Epithelial cell of prostate (primary cell): ENCODE measurements at regions not wholly inside any gene's neighbourhood (a gene's known extent, or its start where the extent isn't known, plus 50 kb on each side); places are given as distances from the start of the nearest gene placed in this dataset.

ENCODE experiments used
- DNase-seq: peaks from one replicate; pipeline ENCODE4 v3.0.0-alpha.2; 2011; ENCODE audit warnings: low read depth, low spot score
- H3K27ac ChIP-seq: fragments of 450-650 bp; 2 replicates; pipeline ENCODE4 v1.5.1; 2017; ENCODE audit warnings: mild to moderate bottlenecking

DNA sequence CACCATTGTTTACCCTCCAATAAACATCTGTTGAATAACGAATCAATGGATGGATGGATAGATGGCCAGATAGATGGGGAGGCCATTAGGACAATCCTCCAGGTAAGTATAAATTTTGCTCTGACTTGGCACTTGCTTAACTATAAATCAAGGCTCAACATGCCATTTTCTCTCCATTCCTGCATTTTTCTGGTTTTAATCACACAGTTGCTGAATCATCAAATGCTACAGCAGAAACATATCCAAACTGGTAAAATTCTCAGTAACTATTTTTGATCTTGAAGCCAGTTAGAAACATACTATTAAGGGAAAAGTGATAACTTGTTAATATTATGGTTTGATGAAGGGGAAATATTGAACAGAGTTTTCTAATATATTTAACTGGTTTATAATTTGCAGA lies 71.5 kb upstream of the MTAP start:
- DNase-seq = no peak
- H3K27ac ChIP-seq = no peak overlapping the region

DNA sequence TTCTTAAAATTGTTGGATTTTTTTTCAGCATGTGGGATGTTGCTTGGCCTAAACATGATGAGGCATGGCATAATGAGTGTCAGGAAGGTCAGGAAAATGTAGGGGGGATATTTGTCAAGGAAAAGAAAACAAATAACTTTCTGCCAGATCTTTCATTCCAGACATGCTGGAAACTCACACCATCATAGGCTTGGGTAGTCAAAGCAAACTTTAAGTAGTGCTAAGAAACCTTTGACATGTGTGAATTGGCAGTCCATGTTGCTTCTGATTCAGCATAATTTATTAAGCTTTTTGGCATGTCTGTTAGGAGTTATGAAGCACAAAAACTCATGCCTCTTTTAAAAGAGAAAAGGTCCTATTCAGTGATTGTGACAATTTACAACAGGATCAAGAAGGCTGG lies 61.3 kb upstream of the MTAP start:
- no peak for DNase-seq
- no peak overlapping the region for H3K27ac ChIP-seq

DNA sequence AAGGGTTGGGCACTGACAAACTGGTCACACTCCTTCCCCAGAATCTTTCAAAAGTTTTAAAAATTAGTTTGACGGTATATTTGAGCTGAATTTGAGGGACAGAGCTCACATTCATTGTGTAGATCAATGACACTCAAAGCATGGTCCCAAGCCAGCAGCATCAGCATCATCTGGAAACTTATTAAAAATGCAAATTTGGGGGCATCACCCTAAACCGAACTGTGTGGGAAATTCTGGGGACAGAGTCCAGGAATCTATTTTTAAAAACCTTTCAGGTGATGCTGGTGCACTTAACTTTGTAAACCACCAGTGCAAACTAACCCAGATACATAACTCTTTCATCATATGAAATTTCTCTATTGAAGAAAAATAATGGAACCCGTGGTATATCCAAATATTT lies 58.1 kb upstream of the MTAP start:
- H3K27ac ChIP-seq = peak overlapping the region; percentile 40
- DNase-seq = no peak

DNA sequence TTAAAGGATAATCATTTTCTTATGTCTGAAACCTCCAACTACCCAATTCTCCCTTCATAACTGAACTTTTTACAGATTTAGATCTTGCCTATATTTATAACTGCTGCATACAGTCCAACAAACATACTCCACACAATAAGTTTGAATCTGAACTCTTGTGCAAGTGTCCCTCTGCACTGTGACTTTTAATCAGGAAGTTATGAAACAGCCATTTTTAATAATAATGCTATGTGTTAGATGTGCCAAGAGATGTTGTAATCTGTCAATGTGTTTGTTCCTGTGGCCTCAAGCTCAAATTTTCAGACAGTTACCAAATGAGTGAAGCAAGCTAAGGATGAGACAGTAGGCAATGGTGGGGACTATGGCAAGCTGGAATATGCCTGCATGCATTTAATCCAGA lies 57.6 kb upstream of the MTAP start:
- peak overlapping the region; percentile 40 for H3K27ac ChIP-seq
- no peak for DNase-seq

DNA sequence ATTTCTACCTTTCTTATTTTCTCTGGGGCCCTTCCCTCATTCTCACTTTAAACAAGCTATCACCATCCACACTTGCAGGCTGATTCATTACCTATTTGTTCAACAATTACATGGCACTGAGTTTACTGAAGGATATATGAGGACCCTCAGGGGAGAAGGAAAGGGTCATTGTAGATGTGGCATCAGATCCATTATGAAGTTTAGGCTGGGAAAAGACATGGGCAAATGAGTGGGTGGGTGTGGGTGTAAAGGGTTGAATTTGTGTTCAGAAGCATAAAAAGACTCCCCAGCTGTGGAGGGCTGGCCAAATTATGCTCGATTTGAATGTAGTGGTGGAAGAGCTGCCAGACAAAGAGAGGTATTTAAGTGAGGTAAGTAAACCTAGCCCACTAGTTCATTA lies 55.9 kb upstream of the MTAP start:
- peak overlapping the region; percentile 72 for H3K27ac ChIP-seq
- no peak for DNase-seq

DNA sequence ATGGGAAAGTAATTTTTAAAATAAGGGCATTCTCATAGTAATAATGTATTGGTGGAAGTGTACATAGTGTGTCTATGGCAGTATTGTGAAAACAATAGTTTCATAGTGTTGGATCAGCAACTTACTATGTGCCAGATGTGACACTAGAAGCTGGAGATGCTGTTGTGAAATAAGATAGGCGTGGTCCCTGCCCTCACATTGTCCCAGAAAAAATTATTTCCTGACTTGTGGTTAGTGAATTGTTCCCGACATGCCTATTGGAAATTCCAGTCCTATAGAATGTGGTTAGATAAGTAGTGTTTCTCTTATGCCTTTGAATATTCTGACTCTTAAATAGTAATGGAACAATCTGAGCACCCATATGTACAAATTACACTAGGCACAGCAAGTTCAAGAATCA lies 55.3 kb upstream of the MTAP start:
- H3K27ac ChIP-seq = peak overlapping the region; percentile 72
- DNase-seq = no peak

DNA sequence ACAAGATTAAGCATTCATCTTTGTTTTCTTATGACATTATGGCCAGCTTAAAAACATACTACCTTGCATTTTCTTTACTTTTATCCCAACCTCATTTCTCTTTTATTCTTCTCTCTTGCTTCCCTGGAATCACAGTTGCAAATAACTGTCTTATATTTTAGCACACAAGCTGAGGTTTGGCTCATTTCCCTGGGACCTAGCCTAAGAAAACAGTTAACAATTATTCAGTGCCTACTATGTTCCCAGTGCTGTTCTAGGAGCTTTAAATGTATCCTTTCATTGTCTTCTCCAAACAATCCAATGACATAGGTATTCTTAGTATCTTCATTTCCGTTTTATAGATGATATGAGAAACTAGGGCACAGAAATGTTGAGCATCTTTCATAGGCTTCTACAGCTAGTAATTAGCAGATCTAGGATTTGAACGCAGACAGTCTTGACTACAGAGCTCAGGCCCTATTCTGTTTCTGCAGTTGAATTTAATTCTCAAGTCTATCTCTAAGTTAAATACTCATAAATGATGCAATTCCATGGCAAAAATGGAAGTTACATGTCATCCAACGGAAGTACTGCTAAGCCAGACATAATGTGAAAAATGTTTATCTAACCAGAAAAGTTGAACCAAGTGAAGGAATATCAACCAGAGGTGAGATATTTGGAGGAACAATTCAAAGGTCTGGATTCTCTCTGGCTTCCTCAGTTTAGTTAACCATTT lies 52.3 kb upstream of the MTAP start:
- no peak overlapping the region for H3K27ac ChIP-seq
- no peak for DNase-seq

DNA sequence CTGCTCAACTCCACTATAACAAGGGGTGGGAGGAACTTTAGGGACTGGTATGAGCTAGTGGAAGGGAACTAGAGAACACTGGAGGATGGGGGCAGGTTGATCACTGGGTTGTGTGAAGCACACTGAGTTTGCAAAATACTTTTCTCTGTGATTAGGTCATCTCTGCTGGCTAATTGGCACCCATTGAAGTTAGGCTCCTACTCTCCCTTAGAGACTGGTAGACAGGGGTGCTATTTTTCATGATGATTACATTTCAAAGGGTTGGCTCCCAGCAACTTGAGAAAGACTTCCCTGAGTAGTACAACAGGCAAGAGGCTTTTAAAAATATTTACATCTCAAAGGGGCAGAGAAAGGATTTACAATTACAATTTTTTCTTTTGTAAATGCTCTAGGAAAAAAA lies 50.4 kb upstream of the MTAP start:
- H3K27ac ChIP-seq = no peak overlapping the region
- DNase-seq = no peak
